Hepatocyte (in vitro differentiated cells): ENCODE measurements at regions not wholly inside any gene's neighbourhood (a gene's known extent, or its start where the extent isn't known, plus 50 kb on each side); places are given as distances from the start of the nearest gene placed in this dataset.

Experiments
- DNase-seq: peaks from one replicate; pipeline ENCODE4 v3.0.0-alpha.2; 2016; ENCODE audit warnings: low spot score
- H2AFZ ChIP-seq: fragments of 200-600 bp; sonication (generic); 2 replicates; pipeline ENCODE4 v1.6.0; 2016; ENCODE audit warnings: antibody characterized with exemption, mild to moderate bottlenecking
- H3K27ac ChIP-seq: fragments of 200-600 bp; sonication (generic); 2 replicates; pipeline ENCODE4 v1.5.1; 2016; ENCODE audit warnings: mild to moderate bottlenecking
- H3K27me3 ChIP-seq: fragments of 200-600 bp; sonication (generic); 2 replicates; pipeline ENCODE4 v1.6.1; 2016
- H3K36me3 ChIP-seq: fragments of 200-600 bp; sonication (generic); replicated peaks from 2 replicates; pipeline ENCODE4 v1.5.1; 2016; ENCODE audit warnings: low read depth; ENCODE audit not compliant: insufficient read depth
- H3K4me1 ChIP-seq: fragments of 200-600 bp; sonication (generic); 2 replicates; pipeline ENCODE4 v1.5.1; 2016; ENCODE audit warnings: mild to moderate bottlenecking, moderate library complexity; ENCODE audit not compliant: insufficient read depth
- H3K4me2 ChIP-seq: fragments of 200-600 bp; sonication (generic); 2 replicates; pipeline ENCODE4 v1.6.0; 2016
- H3K4me3 ChIP-seq: fragments of 200-600 bp; sonication (generic); 2 replicates; pipeline ENCODE4 v1.5.1; 2016; ENCODE audit warnings: mild to moderate bottlenecking
- H3K79me2 ChIP-seq: fragments of 200-600 bp; sonication (generic); 2 replicates; pipeline ENCODE4 v1.6.0; 2017; ENCODE audit warnings: mild to moderate bottlenecking
- H3K9me2 ChIP-seq: fragments of 200-600 bp; sonication (generic); replicated peaks from 2 replicates; pipeline ENCODE4 v1.6.0; 2017; ENCODE audit warnings: mild to moderate bottlenecking; ENCODE audit not compliant: insufficient read depth
- H3K9me3 ChIP-seq: fragments of 200-600 bp; sonication (generic); 2 replicates; pipeline ENCODE4 v1.5.1; 2016; ENCODE audit warnings: low read depth, mild to moderate bottlenecking
- H4K20me1 ChIP-seq: fragments of 200-600 bp; sonication (generic); 2 replicates; pipeline ENCODE4 v1.6.0; 2016; ENCODE audit warnings: mild to moderate bottlenecking; ENCODE audit not compliant: insufficient read depth, poor library complexity, severe bottlenecking
- CTCF ChIP-seq: fragments of 200-600 bp; sonication (generic); IDR thresholded peaks from 2 replicates; pipeline ENCODE4 v1.5.1; 2016; ENCODE audit warnings: antibody characterized with exemption, mild to moderate bottlenecking; ENCODE audit not compliant: poor library complexity
- EZH2 ChIP-seq: fragments of 200-600 bp; sonication (generic); IDR thresholded peaks from 2 replicates; pipeline ENCODE4 v1.6.1; 2016; ENCODE audit warnings: antibody characterized with exemption, mild to moderate bottlenecking, borderline replicate concordance
- EZH2phosphoT487 ChIP-seq: fragments of 200-600 bp; sonication (generic); IDR thresholded peaks from one replicate; pipeline ENCODE4 v1.6.1; 2018; ENCODE audit warnings: antibody characterized with exemption, mild to moderate bottlenecking, low read depth, moderate library complexity; ENCODE audit not compliant: unreplicated experiment, severe bottlenecking
- WGBS: methylation state at CpG from one replicate; pipeline ENCODE4 v1.1.6; 2016; ENCODE audit warnings: low lambda C conversion rate; ENCODE audit errors: missing lambda C conversion rate; 5-methylcytosine and 5-hydroxymethylcytosine counted together

DNA sequence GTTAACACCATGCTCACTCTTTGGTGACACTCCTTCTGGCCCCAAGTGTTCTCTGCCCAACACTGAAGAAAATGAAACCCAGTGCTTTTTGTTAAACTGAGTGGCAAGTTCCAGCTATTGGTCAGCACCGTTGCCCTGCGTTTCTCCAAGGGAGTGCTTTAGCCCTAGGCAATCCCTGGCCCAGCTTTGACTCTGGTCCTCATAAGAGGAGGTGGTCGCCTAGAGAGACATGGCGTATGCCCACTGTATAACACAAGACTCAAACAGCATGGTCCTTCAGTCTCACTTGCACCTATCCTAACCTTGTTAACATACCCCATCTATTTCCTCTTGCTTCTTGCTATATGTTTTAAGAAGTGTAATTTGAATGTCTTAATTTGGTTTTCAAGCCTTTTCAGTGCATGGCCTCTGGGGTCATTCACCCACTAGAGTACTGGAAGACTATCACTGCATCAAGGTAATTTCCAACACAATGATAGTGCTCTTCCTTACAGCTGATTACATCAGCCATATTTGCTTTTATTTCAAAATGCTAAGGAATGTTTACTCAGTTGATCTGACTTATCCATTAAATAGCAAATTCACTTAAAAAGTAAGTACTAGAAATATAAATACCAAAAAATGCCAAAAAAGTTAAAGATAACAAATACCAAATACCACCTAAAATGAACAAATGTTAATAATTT lies 190.5 kb upstream of the SOX21 start:
- H3K79me2 ChIP-seq: no peaks in the 10 kb centered on the region
- no peak overlapping the region for H2AFZ ChIP-seq
- WGBS: 77% methylated on average over 4 of the region's 4 CpGs
- H3K9me2 ChIP-seq: no peaks in the 10 kb centered on the region
- no peak overlapping the region for H3K4me3 ChIP-seq
- H3K27me3 ChIP-seq: no peaks in the 10 kb centered on the region
- H3K27ac ChIP-seq: no peak overlapping the region
- DNase-seq: no peak
- H4K20me1 ChIP-seq: no peaks in the 10 kb centered on the region
- no peak overlapping the region for H3K4me2 ChIP-seq
- no peaks in the 10 kb centered on the region for H3K36me3 ChIP-seq
- no peaks in the 10 kb centered on the region for H3K9me3 ChIP-seq
- H3K4me1 ChIP-seq: no peaks in the 10 kb centered on the region
- no peak for TF ChIP-seq CTCF
- TF ChIP-seq EZH2: no peak
- no peak for TF ChIP-seq EZH2phosphoT487

GRCh38 chr13:94901070-94901469 lies 188.7 kb upstream of the SOX21 start:
- no peaks in the 10 kb centered on the region for H3K27me3 ChIP-seq
- no peak overlapping the region for H3K4me3 ChIP-seq
- H3K36me3 ChIP-seq: no peaks in the 10 kb centered on the region
- H4K20me1 ChIP-seq: no peaks in the 10 kb centered on the region
- DNase-seq: no peak
- TF ChIP-seq EZH2phosphoT487: no peak
- TF ChIP-seq EZH2: no peak
- TF ChIP-seq CTCF: no peak
- no peaks in the 10 kb centered on the region for H3K79me2 ChIP-seq
- H3K4me1 ChIP-seq: no peaks in the 10 kb centered on the region
- WGBS: 94% methylated on average over 3 of the region's 3 CpGs
- H3K27ac ChIP-seq: no peak overlapping the region
- H2AFZ ChIP-seq: no peak overlapping the region
- no peaks in the 10 kb centered on the region for H3K9me3 ChIP-seq
- no peaks in the 10 kb centered on the region for H3K9me2 ChIP-seq
- no peak overlapping the region for H3K4me2 ChIP-seq

- Histone ChIP-seq H3K9me3 (no peaks in the 10 kb centered on the region), H3K9me2 (no peaks in the 10 kb centered on the region), H3K4me1 (no peaks in the 10 kb centered on the region), H3K36me3 (no peaks in the 10 kb centered on the region), H3K4me2 (no peak overlapping the region), H3K4me3 (no peak overlapping the region), H3K27ac (no peak overlapping the region), H3K27me3 (no peaks in the 10 kb centered on the region), H2AFZ (no peak overlapping the region), H3K79me2 (no peaks in the 10 kb centered on the region), H4K20me1 (no peaks in the 10 kb centered on the region)
- TF ChIP-seq EZH2 (no peak), CTCF (no peak), EZH2phosphoT487 (no peak)
- DNase-seq: no peak
- 85% methylated on average over 5 of the region's 5 CpGs for WGBS
These were observed 184.5 kb upstream of the SOX21 start for GRCh38 chr13:94896719-94897317.
